H9 (cell line): ENCODE measurements at regions not wholly inside any gene's neighbourhood (a gene's known extent, or its start where the extent isn't known, plus 50 kb on each side); places are given as distances from the start of the nearest gene placed in this dataset.

Source experiments
- DNase-seq: peaks from one replicate; pipeline ENCODE4 v3.0.0-alpha.2; 2017
- H2AFZ ChIP-seq: one replicate; pipeline ENCODE4 v1.6.1; 2013; ENCODE audit warnings: mild to moderate bottlenecking, low read length, control low read depth, moderate library complexity
- H2AK5ac ChIP-seq: 2 replicates; pipeline ENCODE4 v1.6.1; 2013; ENCODE audit warnings: low read length, control low read depth, mixed read lengths; ENCODE audit not compliant: insufficient read length
- H2BK120ac ChIP-seq: one replicate; pipeline ENCODE4 v1.6.1; 2013; ENCODE audit warnings: low read depth, mild to moderate bottlenecking, low read length, control low read depth, inconsistent platforms; ENCODE audit not compliant: poor library complexity, severe bottlenecking
- H2BK12ac ChIP-seq: 2 replicates; pipeline ENCODE4 v1.6.1; 2013; ENCODE audit warnings: low read length, control low read depth, mixed read lengths, low read depth; ENCODE audit not compliant: insufficient read length
- H2BK15ac ChIP-seq: 2 replicates; pipeline ENCODE4 v1.6.1; 2013; ENCODE audit warnings: low read depth, low read length, control low read depth
- H2BK20ac ChIP-seq: one replicate; pipeline ENCODE4 v1.6.1; 2013; ENCODE audit warnings: low read depth, mild to moderate bottlenecking, low read length, control low read depth, inconsistent platforms; ENCODE audit not compliant: poor library complexity, severe bottlenecking
- H2BK5ac ChIP-seq: 2 replicates; pipeline ENCODE4 v1.6.1; 2013; ENCODE audit warnings: low read length, control low read depth, mixed read lengths; ENCODE audit not compliant: insufficient read length
- H3K14ac ChIP-seq: 2 replicates; pipeline ENCODE4 v1.6.1; 2013; ENCODE audit warnings: low read length, control low read depth; ENCODE audit not compliant: insufficient read depth
- H3K18ac ChIP-seq: 2 replicates; pipeline ENCODE4 v1.6.1; 2013; ENCODE audit warnings: low read depth, mild to moderate bottlenecking, mixed read lengths, low read length, control low read depth; ENCODE audit not compliant: insufficient read length
- H3K23ac ChIP-seq: 2 replicates; pipeline ENCODE4 v1.6.1; 2013; ENCODE audit warnings: low read length, control low read depth, mixed read lengths, low read depth; ENCODE audit not compliant: insufficient read length
- H3K23me2 ChIP-seq: 2 replicates; pipeline ENCODE4 v1.6.1; 2013; ENCODE audit warnings: low read depth, mild to moderate bottlenecking, mixed read lengths, low read length, control low read depth; ENCODE audit not compliant: insufficient read length, poor library complexity, severe bottlenecking
- H3K27ac ChIP-seq: 2 replicates; pipeline ENCODE4 v1.5.1; 2013; ENCODE audit warnings: low read length, control low read depth, mixed read lengths, low read depth; ENCODE audit not compliant: insufficient read length
- H3K27me3 ChIP-seq: 2 replicates; pipeline ENCODE4 v1.6.1; 2013; ENCODE audit warnings: low read length, control low read depth, inconsistent platforms; ENCODE audit not compliant: insufficient read depth
- H3K4ac ChIP-seq: 2 replicates; pipeline ENCODE4 v1.6.1; 2013; ENCODE audit warnings: low read depth, mild to moderate bottlenecking, control low read depth, inconsistent platforms, low read length, moderate library complexity
- H3K4me1 ChIP-seq: 2 replicates; pipeline ENCODE4 v1.6.1; 2013; ENCODE audit warnings: low read length, control low read depth, inconsistent platforms; ENCODE audit not compliant: insufficient read depth
- H3K4me2 ChIP-seq: 2 replicates; pipeline ENCODE4 v1.6.1; 2013; ENCODE audit warnings: low read length, control low read depth, mixed read lengths; ENCODE audit not compliant: insufficient read length, insufficient read depth
- H3K56ac ChIP-seq: 2 replicates; pipeline ENCODE4 v1.6.1; 2013; ENCODE audit warnings: low read depth, mild to moderate bottlenecking, mixed read lengths, low read length, control low read depth; ENCODE audit not compliant: insufficient read length
- H3K79me1 ChIP-seq: 2 replicates; pipeline ENCODE4 v1.6.1; 2013; ENCODE audit warnings: low read depth, mild to moderate bottlenecking, moderate library complexity, low read length, control low read depth, inconsistent platforms; ENCODE audit not compliant: insufficient read depth, poor library complexity, severe bottlenecking
- H3K79me2 ChIP-seq: 2 replicates; pipeline ENCODE4 v1.6.1; 2013; ENCODE audit warnings: low read length, control low read depth, inconsistent platforms; ENCODE audit not compliant: insufficient read depth
- H3K9ac ChIP-seq: 2 replicates; pipeline ENCODE4 v1.6.1; 2013; ENCODE audit warnings: low read length, control low read depth, mixed read lengths; ENCODE audit not compliant: insufficient read length; ENCODE audit errors: extremely low read depth
- H3K9me3 ChIP-seq: one replicate; pipeline ENCODE4 v1.6.1; 2013; ENCODE audit warnings: low read depth, low read length, inconsistent platforms; ENCODE audit not compliant: control insufficient read depth
- H3T11ph ChIP-seq: one replicate; pipeline ENCODE4 v1.6.1; 2013; ENCODE audit warnings: mild to moderate bottlenecking, low read length, control low read depth, inconsistent platforms
- H4K20me1 ChIP-seq: one replicate; pipeline ENCODE4 v1.6.1; 2013; ENCODE audit not compliant: control insufficient read depth, insufficient read length, insufficient read depth
- H4K5ac ChIP-seq: 2 replicates; pipeline ENCODE4 v1.6.1; 2013; ENCODE audit warnings: low read depth, mild to moderate bottlenecking, mixed read lengths, low read length, control low read depth; ENCODE audit not compliant: insufficient read length
- H4K8ac ChIP-seq: replicated peaks from 2 replicates; pipeline ENCODE4 v1.6.1; 2013; ENCODE audit warnings: low read length, control low read depth, mixed read lengths, low read depth; ENCODE audit not compliant: insufficient read length
- H4K91ac ChIP-seq: 2 replicates; pipeline ENCODE4 v1.6.1; 2013; ENCODE audit warnings: low read depth, mild to moderate bottlenecking, moderate library complexity, mixed read lengths, low read length, control low read depth; ENCODE audit not compliant: insufficient read length
- H3K27ac Mint-ChIP-seq, 3 experiments: 2 replicates in 2 of 3; 3 replicates in 1 of 3; pipeline ENCODE4 v1.8.0; 2020 to 2021; ENCODE audit warnings: mixed read lengths in 3 of 3, mild to moderate bottlenecking in 1 of 3, moderate library complexity in 1 of 3
- H3K27me3 Mint-ChIP-seq: 2 replicates; pipeline ENCODE4 v1.8.0; 2021; ENCODE audit warnings: low read depth, mild to moderate bottlenecking, moderate library complexity, mixed read lengths
- H3K36me3 Mint-ChIP-seq, 3 experiments: 2 replicates in 2 of 3; 3 replicates in 1 of 3; pipeline ENCODE4 v1.8.0; 2020 to 2021; ENCODE audit warnings: low read depth in 3 of 3, mixed read lengths in 3 of 3; ENCODE audit not compliant: insufficient read depth in 1 of 3
- H3K4me1 Mint-ChIP-seq, 2 experiments: 2 replicates each; pipeline ENCODE4 v1.8.0; 2020; ENCODE audit warnings: mixed read lengths in 2 of 2
- H3K4me3 Mint-ChIP-seq, 2 experiments: 2 replicates in 1 of 2; 3 replicates in 1 of 2; pipeline ENCODE4 v1.8.0; 2020 to 2021; ENCODE audit warnings: mild to moderate bottlenecking in 2 of 2, mixed read lengths in 2 of 2, moderate library complexity in 1 of 2
- H3K9me3 Mint-ChIP-seq, 2 experiments: 2 replicates in 1 of 2; 3 replicates in 1 of 2; pipeline ENCODE4 v1.8.0; 2020; ENCODE audit warnings: mild to moderate bottlenecking in 2 of 2, mixed read lengths in 2 of 2, moderate library complexity in 1 of 2
- CTCF ChIP-seq: fragments of 200-600 bp; sonication (generic); conservative IDR thresholded peaks from 3 replicates; pipeline ENCODE4 v1.8.0; 2021; ENCODE audit warnings: antibody characterized with exemption, mild to moderate bottlenecking

- Histone ChIP-seq H2BK20ac (no peak overlapping the region), H2BK120ac (no peak overlapping the region)
Observed at GRCh38 chr18:34542625-34543024, 167.5 kb upstream of the DTNA start.

More at GRCh38 chr18:34542625-34543024, 167.5 kb upstream of the DTNA start:
- Mint-ChIP-seq H3K9me3 (no peaks in the 10 kb centered on the region), H3K36me3 (no peaks in the 10 kb centered on the region; a peak in 1 of 7 replicates), H3K27me3 (no peaks in the 10 kb centered on the region), H3K27ac (peak overlapping the region in 1 of 3 experiments; percentile 26; a peak in 1 of 7 replicates), H3K4me1 (peaks cover 31 to 44% of the 10 kb centered on the region in 2 experiments), H3K4me3 (no peak overlapping the region)
- no peak overlapping the region for H4K5ac ChIP-seq
- H3K56ac ChIP-seq, result no peak overlapping the region
- no peak for DNase-seq
- no peak overlapping the region for H3K14ac ChIP-seq
- H4K20me1 ChIP-seq, result no peaks in the 10 kb centered on the region
- H3K79me2 ChIP-seq, result no peaks in the 10 kb centered on the region
- H4K91ac ChIP-seq, result no peak overlapping the region
- H3K23me2 ChIP-seq, result no peaks in the 10 kb centered on the region
- no peak overlapping the region for H2BK12ac ChIP-seq
- no peak overlapping the region for H2AFZ ChIP-seq
- H3K4me2 ChIP-seq, result no peak overlapping the region
- H2BK15ac ChIP-seq, result no peak overlapping the region
- no peak overlapping the region for H4K8ac ChIP-seq
- H3K79me1 ChIP-seq, result no peaks in the 10 kb centered on the region
- TF ChIP-seq CTCF, result no peak
- H3K27me3 ChIP-seq, result no peaks in the 10 kb centered on the region
- no peak overlapping the region for H3K23ac ChIP-seq
- no peak overlapping the region for H2BK5ac ChIP-seq
- H3K4me1 ChIP-seq, result peaks cover 4% of the 10 kb centered on the region; the same call in 1 of the 2 replicates
- H3K18ac ChIP-seq, result no peak overlapping the region
- no peak overlapping the region for H2AK5ac ChIP-seq
- H3K4ac ChIP-seq, result no peak overlapping the region
- H3K9me3 ChIP-seq, result no peaks in the 10 kb centered on the region
- no peak overlapping the region for H3K27ac ChIP-seq
- no peak overlapping the region for H3K9ac ChIP-seq
- H3T11ph ChIP-seq, result no peak overlapping the region
